ENCODE measurements at regions not wholly inside any gene's neighbourhood (a gene's known extent, or its start where the extent isn't known, plus 50 kb on each side); places are given as distances from the start of the nearest gene placed in this dataset.
A peak's percentile ranks its signal among the peaks of the same experiment; 100 is the strongest.
"Not testable (repeated sequence)": the region's sequence is repeated elsewhere in the genome, so short reads cannot be mapped to it uniquely, and the experiment has no call there.

GRCh38 chr9:88813638-88814209 is 177.5 kb upstream of the S1PR3 start:
- DNase-seq = peak in 1 of 2 donors; percentile 48

GRCh38 chr9:88814577-88814976 is 176.7 kb upstream of the S1PR3 start:
- DNase-seq = peak; percentile 62 to 63

- no peak for DNase-seq
Observed at GRCh38 chr9:88816141-88816540, 175.1 kb upstream of the S1PR3 start.

- DNase-seq = no peak
Observed at GRCh38 chr9:88816591-88816990, 174.7 kb upstream of the S1PR3 start.

- no peak for DNase-seq
Observed at GRCh38 chr9:88817628-88818027, 173.6 kb upstream of the S1PR3 start.

GRCh38 chr9:88818495-88819201 is 172.6 kb upstream of the S1PR3 start:
- no peak for DNase-seq

- no peak for DNase-seq
Observed at GRCh38 chr9:88819476-88819875, 171.8 kb upstream of the S1PR3 start.

- no peak for DNase-seq
Observed at GRCh38 chr9:88820055-88820454, 171.2 kb upstream of the S1PR3 start.

GRCh38 chr9:88821033-88821745 is 170.1 kb upstream of the S1PR3 start:
- no peak for DNase-seq

GRCh38 chr9:88821746-88822106 is 169.5 kb upstream of the S1PR3 start:
- no peak for DNase-seq

GRCh38 chr9:88824711-88825110 is 166.6 kb upstream of the S1PR3 start:
- DNase-seq = no peak

- no peak for DNase-seq
Observed at GRCh38 chr9:88826181-88826580, 165.1 kb upstream of the S1PR3 start.

- no peak for DNase-seq
Observed at GRCh38 chr9:88826771-88827181, 164.5 kb upstream of the S1PR3 start.

- DNase-seq = no peak
Observed at GRCh38 chr9:88828018-88828417, 163.2 kb upstream of the S1PR3 start.

- DNase-seq = peak; percentile 58 to 68
Observed at GRCh38 chr9:88828492-88828974, 162.7 kb upstream of the S1PR3 start.

GRCh38 chr9:88829276-88829675 is 162.0 kb upstream of the S1PR3 start:
- no peak for DNase-seq

GRCh38 chr9:88831713-88832407 is 159.4 kb upstream of the S1PR3 start:
- no peak for DNase-seq

- DNase-seq = no peak
Observed at GRCh38 chr9:88833946-88834345, 157.3 kb upstream of the S1PR3 start.

GRCh38 chr9:88835038-88835466 is 156.2 kb upstream of the S1PR3 start:
- no peak for DNase-seq

- peak in 1 of 2 donors; percentile 20 for DNase-seq
Observed at GRCh38 chr9:88835772-88836171, 155.5 kb upstream of the S1PR3 start.

- DNase-seq = no peak
Observed at GRCh38 chr9:88837731-88838130, 153.5 kb upstream of the S1PR3 start.

- not testable (repeated sequence) for DNase-seq
Observed at GRCh38 chr9:88849878-88850277, 141.4 kb upstream of the S1PR3 start.
